CD4-positive, alpha-beta T cell (primary cell): ENCODE measurements at regions not wholly inside any gene's neighbourhood (a gene's known extent, or its start where the extent isn't known, plus 50 kb on each side); places are given as distances from the start of the nearest gene placed in this dataset.

Experiments used
- ATAC-seq: fragments of 200-7000 bp; cut with Tn5 transposase; one replicate; pipeline ENCODE4 v1.10.0; 2022; ENCODE audit warnings: mild to moderate bottlenecking; ENCODE audit not compliant: poor library complexity
- CTCF ChIA-PET: fragments of 350-600 bp; sonication (Branson Sonifier 250); formaldehyde crosslinking; loops from one replicate; lab custom pipeline; 2021; ENCODE audit warnings: antibody characterized with exemption, inconsistent platforms; lab: Charles Lee
- POLR2A ChIA-PET: fragments of 350-600 bp; sonication (Branson Sonifier 250); formaldehyde crosslinking; loops from one replicate; lab custom pipeline; 2021; ENCODE audit warnings: antibody characterized with exemption, inconsistent platforms; lab: Charles Lee
- DNase-seq, 14 experiments: peaks; one replicate each; pipeline ENCODE4 v3.0.0-alpha.2; 2013 to 2020; ENCODE audit warnings: mixed read lengths in 2 of 14
- H3K27ac ChIP-seq, 2 donors: one replicate each; pipeline versions ENCODE4 v1.5.1 to v1.7.0; 2013; ENCODE audit warnings: low read length in 2 of 2, low read depth in 1 of 2, mild to moderate bottlenecking in 1 of 2
- H3K27me3 ChIP-seq, 2 experiments: 1 replicate in 1 of 2; 2 replicates in 1 of 2; pipeline versions ENCODE4 v1.6.1 to v1.7.0; 2013; ENCODE audit warnings: low read length in 2 of 2, control low read depth in 1 of 2, mild to moderate bottlenecking in 1 of 2, moderate library complexity in 1 of 2; ENCODE audit not compliant: insufficient read depth in 2 of 2, control insufficient read depth in 1 of 2
- H3K36me3 ChIP-seq: one replicate; pipeline ENCODE4 v1.6.1; 2013; ENCODE audit warnings: low read length, control low read depth; ENCODE audit not compliant: insufficient read depth
- H3K4me1 ChIP-seq: one replicate; pipeline ENCODE4 v1.6.1; 2013; ENCODE audit warnings: low read length, control low read depth; ENCODE audit not compliant: insufficient read depth
- H3K4me3 ChIP-seq: one replicate; pipeline ENCODE4 v1.5.1; 2013; ENCODE audit warnings: mild to moderate bottlenecking, low read length, moderate library complexity
- H3K9me3 ChIP-seq, 2 experiments: 1 replicate in 1 of 2; 2 replicates in 1 of 2; pipeline versions ENCODE4 v1.6.1 to v1.7.0; 2013; ENCODE audit warnings: low read length in 2 of 2, mild to moderate bottlenecking in 2 of 2, control low read depth in 1 of 2, moderate library complexity in 1 of 2; ENCODE audit not compliant: control insufficient read depth in 1 of 2, insufficient read depth in 1 of 2
- H3K27ac Mint-ChIP-seq: one replicate; pipeline ENCODE4 v1.8.0; 2020; ENCODE audit warnings: mixed read lengths
- H3K27me3 Mint-ChIP-seq: one replicate; pipeline ENCODE4 v1.8.0; 2021; ENCODE audit warnings: mixed read lengths
- H3K36me3 Mint-ChIP-seq: one replicate; pipeline ENCODE4 v1.8.0; 2021; ENCODE audit warnings: low read depth, mixed read lengths
- H3K4me1 Mint-ChIP-seq: one replicate; pipeline ENCODE4 v1.8.0; 2021; ENCODE audit warnings: low read depth, mixed read lengths
- H3K4me3 Mint-ChIP-seq: one replicate; pipeline ENCODE4 v1.8.0; 2020; ENCODE audit warnings: mild to moderate bottlenecking, mixed read lengths
- H3K9me3 Mint-ChIP-seq: one replicate; pipeline ENCODE4 v1.8.0; 2020; ENCODE audit warnings: mixed read lengths
- CTCF ChIP-seq: fragments of 200-600 bp; IDR thresholded peaks from one replicate; pipeline ENCODE4 v1.8.0; 2022; ENCODE audit warnings: antibody characterized with exemption, mild to moderate bottlenecking
- intact Hi-C, 2 experiments: fragments of 100-400 bp; cut with DNase I in 1 of 2; cut with micrococcal nuclease in 1 of 2; formaldehyde crosslinking; loops; one replicate each; pipeline versions ENCODE4 v1.15.1 to v1.9.0; 2023 to 2025; cut with DNase I, micrococcal nuclease

DNA sequence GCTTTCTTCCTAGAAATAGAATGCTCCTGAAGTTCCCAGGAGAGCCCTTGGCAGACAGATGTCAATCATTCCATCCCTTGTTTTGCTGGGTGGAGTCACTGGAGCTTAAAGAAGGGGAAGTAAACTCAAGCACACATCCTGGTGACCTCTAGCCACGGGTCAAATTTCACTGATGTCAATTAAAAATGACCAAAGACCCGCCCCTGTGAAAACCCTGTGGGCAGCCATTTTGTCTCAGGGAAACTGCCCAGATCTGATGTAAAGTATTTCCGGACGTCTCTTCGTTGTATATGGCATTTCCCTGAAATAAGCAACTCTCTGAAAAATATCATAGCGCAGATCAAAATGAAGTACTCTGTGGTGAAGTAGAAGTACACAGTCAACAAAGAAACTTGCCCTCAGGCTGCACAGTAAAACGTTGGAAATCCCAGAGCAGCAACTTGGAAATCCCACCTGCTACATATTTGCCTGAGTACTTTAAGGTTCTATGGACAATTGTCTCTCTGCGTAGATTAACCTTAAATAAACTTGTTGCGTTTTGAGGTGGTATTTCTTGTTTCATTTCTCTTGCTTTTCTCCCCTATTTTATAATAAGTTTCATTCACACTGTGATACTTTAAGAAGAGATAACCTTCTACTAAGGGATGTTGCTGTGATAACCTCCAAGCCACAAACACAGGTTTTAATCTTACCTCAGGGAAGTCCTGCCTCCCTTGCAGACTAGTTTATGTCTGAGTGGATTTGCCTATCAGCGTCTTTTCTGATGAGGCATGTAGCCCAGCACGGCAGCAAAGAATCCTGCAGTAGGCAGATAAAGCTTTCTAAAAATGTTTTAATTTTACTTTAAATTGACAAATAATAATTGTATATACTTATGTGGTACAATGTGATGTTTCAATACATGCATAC, 60.9 kb upstream of the PIP5K1B start:
- H3K27ac Mint-ChIP-seq, result no peak overlapping the region
- Histone ChIP-seq H3K9me3 (no peaks in the 10 kb centered on the region), H3K4me1 (no peaks in the 10 kb centered on the region), H3K27ac (no peak overlapping the region), H3K4me3 (no peak overlapping the region), H3K27me3 (peaks cover 0 to 7% of the 10 kb centered on the region in 2 experiments), H3K36me3 (no peaks in the 10 kb centered on the region)
- H3K4me3 Mint-ChIP-seq, result no peak overlapping the region
- no peaks in the 10 kb centered on the region for H3K9me3 Mint-ChIP-seq
- CTCF ChIA-PET, result no interaction called here
- ATAC-seq (no peak), DNase-seq (no peak)
- no peak for TF ChIP-seq CTCF
- H3K4me1 Mint-ChIP-seq, result no peaks in the 10 kb centered on the region
- no peaks in the 10 kb centered on the region for H3K36me3 Mint-ChIP-seq
- intact Hi-C loops, result no loop called here
- H3K27me3 Mint-ChIP-seq, result peaks cover 5% of the 10 kb centered on the region
- POLR2A ChIA-PET, result interaction anchor here (0.6 kb wide), 1 partner anchor 101 kb away, joined by 3 read pairs; no protein-coding TSS in a partner anchor

- Mint-ChIP-seq H3K9me3 (no peaks in the 10 kb centered on the region), H3K36me3 (no peaks in the 10 kb centered on the region), H3K4me3 (no peak overlapping the region), H3K27ac (no peak overlapping the region), H3K27me3 (peaks cover 5% of the 10 kb centered on the region), H3K4me1 (no peaks in the 10 kb centered on the region)
- Histone ChIP-seq H3K4me1 (no peaks in the 10 kb centered on the region), H3K36me3 (no peaks in the 10 kb centered on the region), H3K9me3 (no peaks in the 10 kb centered on the region), H3K27me3 (peaks cover 0 to 7% of the 10 kb centered on the region in 2 experiments), H3K27ac (no peak overlapping the region), H3K4me3 (no peak overlapping the region)
- intact Hi-C loops, result no loop called here
- no peak for TF ChIP-seq CTCF
- ATAC-seq (no peak), DNase-seq (no peak)
- POLR2A ChIA-PET, result interaction anchor here (0.6 kb wide), 1 partner anchor 100 kb away, joined by 3 read pairs; no protein-coding TSS in a partner anchor
- CTCF ChIA-PET, result no interaction called here
Observed at GRCh38 chr9:68644831-68645230, 60.2 kb upstream of the PIP5K1B start.

GRCh38 chr9:68648164-68648563, 56.9 kb upstream of the PIP5K1B start:
- DNase-seq (no peak), ATAC-seq (no peak)
- Mint-ChIP-seq H3K27ac (no peak overlapping the region), H3K36me3 (no peaks in the 10 kb centered on the region), H3K9me3 (no peaks in the 10 kb centered on the region), H3K4me3 (no peak overlapping the region), H3K4me1 (no peaks in the 10 kb centered on the region), H3K27me3 (peaks cover 36% of the 10 kb centered on the region)
- Histone ChIP-seq H3K36me3 (no peaks in the 10 kb centered on the region), H3K4me3 (no peak overlapping the region), H3K27ac (no peak overlapping the region), H3K27me3 (peaks cover 0 to 11% of the 10 kb centered on the region in 2 experiments), H3K4me1 (no peaks in the 10 kb centered on the region), H3K9me3 (no peaks in the 10 kb centered on the region)
- TF ChIP-seq CTCF, result no peak
- CTCF ChIA-PET, result no interaction called here
- intact Hi-C loops, result no loop called here
- POLR2A ChIA-PET, result no interaction called here
